ENCODE measurements at regions not wholly inside any gene's neighbourhood (a gene's known extent, or its start where the extent isn't known, plus 50 kb on each side); places are given as distances from the start of the nearest gene placed in this dataset.

DNA sequence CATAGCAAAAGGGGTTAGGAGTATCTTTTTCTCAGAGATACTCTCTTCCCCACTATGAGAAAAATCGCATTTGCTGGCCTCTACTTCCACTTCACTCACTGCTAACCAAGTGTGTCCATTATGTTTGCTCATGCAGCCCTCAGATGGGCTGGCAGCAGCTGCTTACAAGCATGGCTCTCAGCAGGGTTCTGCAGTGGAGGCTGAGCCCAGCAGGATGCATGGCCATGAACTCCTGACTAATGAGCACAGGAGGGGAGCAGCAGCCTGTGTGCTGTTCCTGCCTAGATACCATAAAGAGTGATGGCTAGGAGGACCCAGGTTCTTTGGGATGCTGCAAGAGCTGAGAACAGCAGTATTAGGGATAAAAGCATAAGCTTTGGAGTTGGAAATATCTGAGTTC, 316.9 kb upstream of the THSD7B start:
- no peak for TF ChIP-seq MAZ (IDR thresholded peaks at IDR 0.05; ENCODE audit: borderline replicate concordance, low read depth, low read length)
- no peak for TF ChIP-seq MYC (IDR thresholded peaks at IDR 0.05; ENCODE audit: borderline replicate concordance, low read length)
- TF ChIP-seq, protein P1, sequence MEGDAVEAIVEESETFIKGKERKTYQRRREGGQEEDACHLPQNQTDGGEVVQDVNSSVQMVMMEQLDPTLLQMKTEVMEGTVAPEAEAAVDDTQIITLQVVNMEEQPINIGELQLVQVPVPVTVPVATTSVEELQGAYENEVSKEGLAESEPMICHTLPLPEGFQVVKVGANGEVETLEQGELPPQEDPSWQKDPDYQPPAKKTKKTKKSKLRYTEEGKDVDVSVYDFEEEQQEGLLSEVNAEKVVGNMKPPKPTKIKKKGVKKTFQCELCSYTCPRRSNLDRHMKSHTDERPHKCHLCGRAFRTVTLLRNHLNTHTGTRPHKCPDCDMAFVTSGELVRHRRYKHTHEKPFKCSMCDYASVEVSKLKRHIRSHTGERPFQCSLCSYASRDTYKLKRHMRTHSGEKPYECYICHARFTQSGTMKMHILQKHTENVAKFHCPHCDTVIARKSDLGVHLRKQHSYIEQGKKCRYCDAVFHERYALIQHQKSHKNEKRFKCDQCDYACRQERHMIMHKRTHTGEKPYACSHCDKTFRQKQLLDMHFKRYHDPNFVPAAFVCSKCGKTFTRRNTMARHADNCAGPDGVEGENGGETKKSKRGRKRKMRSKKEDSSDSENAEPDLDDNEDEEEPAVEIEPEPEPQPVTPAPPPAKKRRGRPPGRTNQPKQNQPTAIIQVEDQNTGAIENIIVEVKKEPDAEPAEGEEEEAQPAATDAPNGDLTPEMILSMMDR (IDR thresholded peaks at IDR 0.05): no peak
- TF ChIP-seq KDM1A (IDR thresholded peaks at IDR 0.05; ENCODE audit: low read depth): no peak
- no peak for TF ChIP-seq POLR2A (IDR thresholded peaks at IDR 0.05; ENCODE audit: low read length)

All from A549 (cell line).